IPS DF 6.9 (cell line): ENCODE measurements at regions not wholly inside any gene's neighbourhood (a gene's known extent, or its start where the extent isn't known, plus 50 kb on each side); places are given as distances from the start of the nearest gene placed in this dataset.

ENCODE experiments used
- DNase-seq: peaks from one replicate; pipeline ENCODE4 v3.0.0-alpha.2; 2013; ENCODE audit warnings: low read depth, low spot score
- H3K27ac ChIP-seq: one replicate; pipeline ENCODE4 v1.5.1; 2013; ENCODE audit warnings: low read length, control low read depth
- H3K27me3 ChIP-seq: 2 replicates; pipeline ENCODE4 v1.6.1; 2013; ENCODE audit warnings: mild to moderate bottlenecking, low read length; ENCODE audit not compliant: control insufficient read depth, insufficient read depth
- H3K36me3 ChIP-seq: 2 replicates; pipeline ENCODE4 v1.6.1; 2013; ENCODE audit warnings: low read length; ENCODE audit not compliant: control insufficient read depth, insufficient read depth
- H3K4me1 ChIP-seq: 2 replicates; pipeline ENCODE4 v1.6.1; 2013; ENCODE audit warnings: low read length; ENCODE audit not compliant: control insufficient read depth, insufficient read depth
- H3K4me3 ChIP-seq: 2 replicates; pipeline ENCODE4 v1.5.1; 2013; ENCODE audit warnings: mild to moderate bottlenecking, low read length
- H3K9me3 ChIP-seq: 2 replicates; pipeline ENCODE4 v1.6.1; 2013; ENCODE audit warnings: low read length, inconsistent platforms; ENCODE audit not compliant: control insufficient read depth, insufficient read depth
- WGBS: extraction: QIAGEN DNeasy Blood & Tissue Kit; methylation state at CpG from one replicate; pipeline ENCODE4 v1.1.7; 2013; ENCODE audit warnings: mixed read lengths, missing lambda C conversion rate; ENCODE audit not compliant: insufficient read length, insufficient coverage; 5-methylcytosine and 5-hydroxymethylcytosine counted together

- WGBS, result no CpG with 5 or more reads among the region's 4 CpGs
- Histone ChIP-seq H3K36me3 (no peaks in the 10 kb centered on the region), H3K4me3 (no peak overlapping the region), H3K4me1 (peaks cover 1% of the 10 kb centered on the region; the same call in 1 of the 2 replicates), H3K27me3 (no peaks in the 10 kb centered on the region), H3K27ac (no peak overlapping the region), H3K9me3 (no peaks in the 10 kb centered on the region)
- no peak for DNase-seq
Observed at GRCh38 chr20:24116611-24117010, 128.0 kb upstream of the GGTLC1 start.

DNA sequence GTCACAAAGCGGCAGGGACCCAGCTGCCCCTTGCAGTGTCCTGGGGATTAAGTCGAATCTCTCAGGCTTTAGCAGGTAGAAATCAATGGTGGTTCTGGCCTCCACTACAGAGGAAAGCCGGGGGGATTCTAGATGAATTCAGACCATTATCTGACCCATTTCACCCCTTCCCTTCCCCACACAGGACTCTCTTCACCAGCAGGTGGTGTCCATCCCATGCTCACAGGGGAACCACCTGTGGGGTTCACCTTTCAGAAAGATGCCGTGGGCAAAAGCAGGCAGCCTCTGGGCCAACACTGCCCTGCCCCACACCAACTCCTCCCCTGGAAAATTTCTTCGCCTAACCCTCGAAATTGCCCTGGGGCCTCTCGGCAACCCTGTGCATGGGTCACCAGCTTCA is 123.8 kb upstream of the GGTLC1 start:
- no CpG with 5 or more reads among the region's 7 CpGs for WGBS
- DNase-seq, result no peak
- Histone ChIP-seq H3K4me3 (no peak overlapping the region), H3K4me1 (peaks cover 1% of the 10 kb centered on the region; the same call in 1 of the 2 replicates), H3K27ac (no peak overlapping the region), H3K27me3 (no peaks in the 10 kb centered on the region), H3K36me3 (no peaks in the 10 kb centered on the region), H3K9me3 (no peaks in the 10 kb centered on the region)

GRCh38 chr20:24111858-24112257 is 123.3 kb upstream of the GGTLC1 start:
- no CpG with 5 or more reads among the region's 5 CpGs for WGBS
- Histone ChIP-seq H3K36me3 (no peaks in the 10 kb centered on the region), H3K4me1 (peaks cover 1% of the 10 kb centered on the region; the same call in 1 of the 2 replicates), H3K27me3 (no peaks in the 10 kb centered on the region), H3K9me3 (no peaks in the 10 kb centered on the region), H3K4me3 (no peak overlapping the region), H3K27ac (no peak overlapping the region)
- no peak for DNase-seq

DNA sequence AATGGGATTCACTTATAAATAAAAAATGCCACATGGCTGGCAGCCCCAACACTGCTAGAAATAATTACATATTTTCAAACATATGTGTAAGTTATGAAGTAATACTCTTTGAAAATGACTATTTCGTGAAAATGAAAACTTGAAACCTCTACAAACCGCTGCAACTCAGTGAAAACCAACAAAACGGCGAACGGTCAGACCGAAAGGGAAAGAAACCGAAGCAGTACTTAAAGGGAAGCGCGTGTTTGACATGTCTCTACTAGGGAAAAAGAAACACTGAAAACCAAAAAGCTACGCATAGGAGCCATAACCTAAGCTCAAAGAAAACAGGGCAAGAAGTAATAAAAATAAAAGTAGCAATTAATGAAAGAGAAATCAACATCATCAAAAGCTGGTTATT is 121.0 kb upstream of the GGTLC1 start:
- no peak for DNase-seq
- Histone ChIP-seq H3K36me3 (no peaks in the 10 kb centered on the region), H3K27me3 (no peaks in the 10 kb centered on the region), H3K4me3 (no peak overlapping the region), H3K27ac (no peak overlapping the region), H3K9me3 (no peaks in the 10 kb centered on the region), H3K4me1 (peaks cover 1% of the 10 kb centered on the region; the same call in 1 of the 2 replicates)
- WGBS, result no CpG with 5 or more reads among the region's 10 CpGs

- Histone ChIP-seq H3K4me3 (no peak overlapping the region), H3K4me1 (peaks cover 1% of the 10 kb centered on the region; the same call in 1 of the 2 replicates), H3K36me3 (no peaks in the 10 kb centered on the region), H3K9me3 (no peaks in the 10 kb centered on the region), H3K27ac (no peak overlapping the region), H3K27me3 (no peaks in the 10 kb centered on the region)
- no peak for DNase-seq
- WGBS, result no CpG with 5 or more reads among the region's 12 CpGs
Observed at GRCh38 chr20:24109008-24109407, 120.4 kb upstream of the GGTLC1 start.

DNA sequence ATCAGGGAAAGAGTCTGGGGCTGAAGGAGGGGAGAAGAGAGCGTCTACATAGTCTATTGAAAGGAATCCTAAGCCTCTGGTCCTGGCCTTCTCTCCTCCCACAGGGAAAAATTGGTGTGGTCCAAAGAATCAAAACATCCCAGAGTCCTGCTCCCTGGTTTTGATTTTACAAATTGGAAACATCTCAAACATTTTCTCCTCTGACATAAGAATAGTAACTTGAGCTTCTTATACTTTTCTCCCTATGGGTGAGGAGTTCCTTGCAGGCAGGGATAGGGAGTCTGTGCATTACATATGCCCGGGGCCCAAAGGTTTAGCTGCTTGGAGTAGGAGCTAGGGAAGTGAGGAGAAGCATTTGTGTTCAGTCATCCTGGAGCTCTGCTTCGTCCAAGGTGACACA is 120.0 kb upstream of the GGTLC1 start:
- no CpG with 5 or more reads among the region's 3 CpGs for WGBS
- Histone ChIP-seq H3K36me3 (no peaks in the 10 kb centered on the region), H3K27ac (no peak overlapping the region), H3K4me3 (no peak overlapping the region), H3K27me3 (no peaks in the 10 kb centered on the region), H3K9me3 (no peaks in the 10 kb centered on the region), H3K4me1 (peaks cover 1% of the 10 kb centered on the region; the same call in 1 of the 2 replicates)
- no peak for DNase-seq

DNA sequence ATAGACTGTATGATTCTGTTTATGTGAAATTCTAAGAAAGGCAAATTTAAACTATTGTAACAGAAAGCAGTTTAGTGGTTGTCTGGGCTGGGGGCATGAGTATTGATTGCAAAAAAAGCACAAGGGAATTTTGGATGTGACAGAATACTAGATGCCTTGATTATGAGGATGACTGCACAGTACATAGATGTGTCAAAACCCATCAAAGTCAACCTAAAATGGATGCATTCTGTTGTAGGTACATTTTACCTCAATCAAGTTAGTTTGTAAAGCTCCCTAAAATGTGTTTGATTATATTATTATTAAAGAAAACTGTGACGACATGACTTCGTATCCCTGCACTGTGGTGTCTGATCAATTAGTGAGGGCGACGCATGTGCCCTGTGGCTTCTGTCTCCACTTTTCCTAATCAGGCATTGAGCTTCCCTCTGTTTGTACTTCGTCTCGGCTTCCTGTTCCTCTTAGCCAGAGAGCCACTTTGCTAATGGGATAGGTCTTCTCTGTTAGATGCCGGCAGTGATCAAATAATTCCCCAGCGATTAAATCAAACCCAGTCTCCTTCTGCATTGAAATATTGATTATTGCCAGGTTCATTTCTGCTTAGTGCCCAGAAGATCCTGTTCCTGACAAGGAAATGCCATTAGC is 118.3 kb upstream of the GGTLC1 start:
- no peak overlapping the region for H3K4me3 ChIP-seq
- H3K36me3 ChIP-seq, result no peaks in the 10 kb centered on the region
- no CpG with 5 or more reads among the region's 8 CpGs for WGBS
- H3K4me1 ChIP-seq, result peaks cover under 1% of the 10 kb centered on the region; the same call in 1 of the 2 replicates
- no peak for DNase-seq
- no peaks in the 10 kb centered on the region for H3K27me3 ChIP-seq
- no peaks in the 10 kb centered on the region for H3K9me3 ChIP-seq
- no peak overlapping the region for H3K27ac ChIP-seq

GRCh38 chr20:24106150-24106800 is 117.7 kb upstream of the GGTLC1 start:
- WGBS, result no CpG with 5 or more reads among the region's 4 CpGs
- H3K4me3 ChIP-seq, result no peak overlapping the region
- no peak for DNase-seq
- no peaks in the 10 kb centered on the region for H3K9me3 ChIP-seq
- H3K27ac ChIP-seq, result no peak overlapping the region
- H3K36me3 ChIP-seq, result no peaks in the 10 kb centered on the region
- no peaks in the 10 kb centered on the region for H3K4me1 ChIP-seq
- no peaks in the 10 kb centered on the region for H3K27me3 ChIP-seq

DNA sequence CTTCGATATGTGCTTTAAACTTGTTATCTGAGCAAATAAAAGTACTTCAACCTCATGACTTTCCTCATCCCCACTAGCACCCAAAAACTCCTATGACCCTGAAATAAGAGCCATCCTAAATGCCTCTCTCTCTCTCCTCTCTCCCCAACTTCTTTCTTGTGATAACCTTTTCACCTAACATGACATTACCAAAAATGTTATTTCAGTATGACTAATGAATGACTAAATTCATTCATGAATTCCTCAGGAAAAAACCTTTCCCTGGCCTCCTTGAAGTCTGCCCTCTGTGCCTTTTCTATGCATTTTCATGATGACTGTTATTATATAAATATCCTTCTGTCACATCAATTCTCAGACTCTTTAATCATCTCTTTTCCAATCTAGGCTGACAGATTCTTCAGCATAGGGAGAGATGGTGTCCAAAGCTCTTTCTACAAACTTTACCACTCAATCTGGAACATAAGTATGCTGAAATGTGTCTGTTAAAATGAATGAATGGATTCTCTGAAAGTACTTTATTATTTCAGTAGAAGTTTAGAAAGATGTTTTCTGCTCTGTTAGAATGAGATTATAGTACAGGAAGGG is 114.3 kb upstream of the GGTLC1 start:
- Histone ChIP-seq H3K36me3 (no peaks in the 10 kb centered on the region), H3K4me3 (no peak overlapping the region), H3K4me1 (no peaks in the 10 kb centered on the region), H3K27ac (no peak overlapping the region), H3K27me3 (no peaks in the 10 kb centered on the region), H3K9me3 (no peaks in the 10 kb centered on the region)
- WGBS, result no CpG with 5 or more reads among the region's 1 CpG
- DNase-seq, result no peak

GRCh38 chr20:24102290-24102689 is 113.7 kb upstream of the GGTLC1 start:
- no CpG with 5 or more reads among the region's 7 CpGs for WGBS
- H3K9me3 ChIP-seq, result no peaks in the 10 kb centered on the region
- no peaks in the 10 kb centered on the region for H3K4me1 ChIP-seq
- no peaks in the 10 kb centered on the region for H3K36me3 ChIP-seq
- no peak overlapping the region for H3K27ac ChIP-seq
- H3K27me3 ChIP-seq, result no peaks in the 10 kb centered on the region
- no peak overlapping the region for H3K4me3 ChIP-seq
- peak; percentile 31 for DNase-seq
